Sigmoid colon (tissue), 6 donors: ENCODE measurements at regions not wholly inside any gene's neighbourhood (a gene's known extent, or its start where the extent isn't known, plus 50 kb on each side); places are given as distances from the start of the nearest gene placed in this dataset.

ENCODE experiments used
- DNase-seq: peaks from one replicate; pipeline ENCODE4 v3.0.0-alpha.2; 2019
- H3K27ac ChIP-seq, 4 donors: fragments of 200-600 bp; sonication (generic); one replicate each; pipeline ENCODE4 v1.5.1; 2016 to 2019; ENCODE audit warnings: mild to moderate bottlenecking in 1 of 4
- H3K27me3 ChIP-seq, 3 donors: fragments of 200-600 bp; sonication (generic); one replicate each; pipeline ENCODE4 v1.5.1; 2019; ENCODE audit warnings: mild to moderate bottlenecking in 1 of 3
- H3K36me3 ChIP-seq, 4 donors: fragments of 200-600 bp; sonication (generic); one replicate each; pipeline ENCODE4 v1.5.1; 2016 to 2019
- H3K4me1 ChIP-seq, 4 donors: fragments of 200-600 bp; sonication (generic); one replicate each; pipeline ENCODE4 v1.5.1; 2017 to 2019
- H3K4me3 ChIP-seq, 4 donors: fragments of 200-600 bp; sonication (generic); one replicate each; pipeline ENCODE4 v1.5.1; 2017 to 2019; ENCODE audit warnings: mild to moderate bottlenecking in 2 of 4, moderate library complexity in 1 of 4
- H3K9me3 ChIP-seq, 4 donors: fragments of 200-600 bp in 3 of 4; sonication (generic) in 3 of 4; one replicate each; pipeline versions ENCODE4 v1.5.1 to v1.6.1; 2013 to 2019
- CTCF ChIP-seq, 4 experiments: fragments of 450-650 bp in 3 of 4; fragments of 200-600 bp in 1 of 4; IDR thresholded peaks; one replicate each; pipeline ENCODE4 v1.5.1; 2016 to 2019; ENCODE audit warnings: antibody characterized with exemption in 4 of 4, mild to moderate bottlenecking in 3 of 4, moderate library complexity in 2 of 4
- EP300 ChIP-seq, 4 donors: sonication (generic); formaldehyde crosslinking; IDR thresholded peaks; one replicate each; pipeline ENCODE4 v1.6.1; 2017; ENCODE audit warnings: antibody characterized with exemption in 4 of 4
- POLR2A ChIP-seq, 2 donors: fragments of 450-650 bp; IDR thresholded peaks; one replicate each; pipeline ENCODE4 v1.6.1; 2016; ENCODE audit warnings: antibody characterized with exemption in 2 of 2, mild to moderate bottlenecking in 2 of 2, moderate library complexity in 2 of 2
- POLR2AphosphoS5 ChIP-seq, 4 donors: sonication (generic); formaldehyde crosslinking; IDR thresholded peaks; one replicate each; pipeline ENCODE4 v1.6.1; 2017; ENCODE audit warnings: antibody characterized with exemption in 4 of 4
- WGBS, 2 donors: extraction: QIAGEN DNeasy Blood & Tissue Kit; methylation state at CpG; one replicate each; pipeline ENCODE4 v1.1.7; 2013; 5-methylcytosine and 5-hydroxymethylcytosine counted together
- intact Hi-C: fragments of 100-400 bp; cut with DNase I; formaldehyde crosslinking; loops from one replicate; pipeline ENCODE4 v1.15.1; 2023
- donor health status: healthy with polysubstance abuse.
- donor health status: healthy.

DNA sequence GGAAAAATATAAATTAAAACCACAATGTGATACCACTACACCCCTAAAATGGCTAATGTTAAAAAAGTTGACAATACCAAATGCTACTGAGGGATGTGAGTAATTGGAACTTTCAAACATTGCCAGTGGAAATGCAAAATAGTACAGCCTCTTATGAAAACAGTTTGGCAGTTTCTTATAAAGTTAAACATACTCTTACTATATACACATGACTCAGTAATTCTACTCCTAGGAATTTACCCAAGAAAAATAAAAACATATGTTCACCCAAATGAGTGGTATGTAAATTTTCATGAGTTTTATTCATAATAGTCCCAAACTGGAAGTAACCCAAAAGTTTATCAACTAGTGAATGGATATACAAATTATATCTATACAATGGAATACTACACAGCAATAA, 228.0 kb downstream of the CYP26B1 start:
- H3K4me1 ChIP-seq = peaks cover 0 to 8% (median 7%) of the 10 kb centered on the region in 4 donors
- H3K27ac ChIP-seq = no peak overlapping the region
- H3K9me3 ChIP-seq = no peaks in the 10 kb centered on the region
- no peak for DNase-seq
- TF ChIP-seq EP300 (IDR thresholded peaks at IDR 0.05) (no peak), POLR2A (IDR thresholded peaks at IDR 0.05) (no peak), CTCF (IDR thresholded peaks at IDR 0.05) (no peak), POLR2AphosphoS5 (IDR thresholded peaks at IDR 0.05) (no peak)
- H3K27me3 ChIP-seq = no peaks in the 10 kb centered on the region
- intact Hi-C loops = loop anchor here (5.0 to 10.0 kb wide), 3 partner anchors 78 to 825 kb away; no protein-coding TSS in a partner anchor
- H3K36me3 ChIP-seq = no peaks in the 10 kb centered on the region
- no peak overlapping the region for H3K4me3 ChIP-seq

GRCh38 chr2:71910277-71910676, 237.4 kb downstream of the CYP26B1 start:
- no peaks in the 10 kb centered on the region for H3K27me3 ChIP-seq
- no peaks in the 10 kb centered on the region for H3K36me3 ChIP-seq
- no peaks in the 10 kb centered on the region for H3K4me1 ChIP-seq
- H3K9me3 ChIP-seq = no peaks in the 10 kb centered on the region
- 84 to 87% methylated on average over 1 of the region's 1 CpG for WGBS, 2 donors
- H3K27ac ChIP-seq = no peak overlapping the region
- TF ChIP-seq POLR2A (IDR thresholded peaks at IDR 0.05) (no peak), POLR2AphosphoS5 (IDR thresholded peaks at IDR 0.05) (no peak), CTCF (IDR thresholded peaks at IDR 0.05) (no peak), EP300 (IDR thresholded peaks at IDR 0.05) (no peak)
- DNase-seq = no peak
- no peak overlapping the region for H3K4me3 ChIP-seq
- intact Hi-C loops = no loop called here

- H3K27me3 ChIP-seq = no peaks in the 10 kb centered on the region
- no peak for DNase-seq
- H3K4me3 ChIP-seq = no peak overlapping the region
- no peaks in the 10 kb centered on the region for H3K36me3 ChIP-seq
- H3K4me1 ChIP-seq = no peaks in the 10 kb centered on the region
- TF ChIP-seq CTCF (IDR thresholded peaks at IDR 0.05) = no peak
- TF ChIP-seq POLR2AphosphoS5 (IDR thresholded peaks at IDR 0.05) = no peak
- no peak for TF ChIP-seq POLR2A (IDR thresholded peaks at IDR 0.05)
- TF ChIP-seq EP300 (IDR thresholded peaks at IDR 0.05) = no peak
- 90 to 100% methylated on average over 1 of the region's 1 CpG for WGBS, 2 donors
- intact Hi-C loops = no loop called here
- no peak overlapping the region for H3K27ac ChIP-seq
- no peaks in the 10 kb centered on the region for H3K9me3 ChIP-seq
Observed at GRCh38 chr2:71908798-71909197, 238.9 kb downstream of the CYP26B1 start.

- H3K4me1 ChIP-seq = no peaks in the 10 kb centered on the region
- intact Hi-C loops = no loop called here
- H3K36me3 ChIP-seq = no peaks in the 10 kb centered on the region
- H3K27ac ChIP-seq = no peak overlapping the region
- H3K4me3 ChIP-seq = no peak overlapping the region
- DNase-seq = no peak
- no peaks in the 10 kb centered on the region for H3K27me3 ChIP-seq
- TF ChIP-seq POLR2A (IDR thresholded peaks at IDR 0.05) (no peak), POLR2AphosphoS5 (IDR thresholded peaks at IDR 0.05) (no peak), EP300 (IDR thresholded peaks at IDR 0.05) (no peak), CTCF (IDR thresholded peaks at IDR 0.05) (no peak)
- WGBS, 2 donors = 84 to 94% methylated on average over 3 of the region's 3 CpGs
- no peaks in the 10 kb centered on the region for H3K9me3 ChIP-seq
Observed at GRCh38 chr2:71907503-71907902, 240.2 kb downstream of the CYP26B1 start.

DNA sequence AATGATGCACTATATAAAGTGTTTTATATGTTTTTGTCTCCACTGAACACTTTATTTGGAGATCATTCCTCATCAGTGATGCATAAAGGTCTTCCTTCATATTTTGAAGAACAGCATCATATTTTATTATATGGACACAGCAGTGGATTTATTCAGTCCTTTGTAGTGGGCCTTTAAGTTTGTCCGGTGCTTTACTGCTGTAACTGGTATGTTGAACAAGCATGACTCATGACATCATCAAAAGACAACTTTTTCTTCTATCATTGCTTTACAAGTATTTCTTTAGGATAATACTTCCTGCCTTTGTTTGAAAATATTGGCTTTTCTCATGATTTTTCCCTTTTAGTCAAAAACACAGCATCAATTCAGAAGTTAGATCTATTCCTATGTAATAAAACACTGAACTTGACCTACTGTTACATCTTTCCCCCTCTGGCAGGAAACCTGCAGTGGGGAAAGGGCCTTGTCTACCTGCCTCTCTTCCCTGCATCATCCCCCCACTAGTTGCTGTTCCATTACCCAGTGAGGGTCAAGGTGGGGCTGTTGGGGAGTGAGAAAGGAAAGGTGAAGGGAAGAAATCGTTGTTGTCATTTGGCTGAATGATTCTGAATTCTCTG, 241.2 kb downstream of the CYP26B1 start:
- WGBS, 2 donors = 78 to 87% methylated on average over 2 of the region's 2 CpGs
- no peak overlapping the region for H3K4me3 ChIP-seq

More for the DNA sequence above, 241.2 kb downstream of the CYP26B1 start:
- Histone ChIP-seq H3K36me3 (no peaks in the 10 kb centered on the region), H3K27me3 (no peaks in the 10 kb centered on the region), H3K9me3 (peaks cover 0 to 2% (median 0%) of the 10 kb centered on the region in 4 donors), H3K4me1 (no peaks in the 10 kb centered on the region), H3K27ac (no peak overlapping the region)
- TF ChIP-seq EP300 (IDR thresholded peaks at IDR 0.05) (no peak), CTCF (IDR thresholded peaks at IDR 0.05) (no peak), POLR2AphosphoS5 (IDR thresholded peaks at IDR 0.05) (no peak), POLR2A (IDR thresholded peaks at IDR 0.05) (no peak)
- intact Hi-C loops = no loop called here
- DNase-seq = no peak
